Progenitor cell of endocrine pancreas (in vitro differentiated cells): ENCODE measurements at regions not wholly inside any gene's neighbourhood (a gene's known extent, or its start where the extent isn't known, plus 50 kb on each side); places are given as distances from the start of the nearest gene placed in this dataset.

Experiments
- DNase-seq: peaks from one replicate; pipeline ENCODE4 v3.0.0; 2021; ENCODE audit warnings: low spot score; ENCODE audit not compliant: unreplicated experiment
- H3K27ac Mint-ChIP-seq: 2 replicates; pipeline ENCODE4 v1.8.0; 2021; ENCODE audit warnings: mild to moderate bottlenecking, moderate library complexity, mixed read lengths
- H3K27me3 Mint-ChIP-seq: 2 replicates; pipeline ENCODE4 v1.8.0; 2021; ENCODE audit warnings: mixed read lengths
- H3K36me3 Mint-ChIP-seq: 2 replicates; pipeline ENCODE4 v1.8.0; 2022; ENCODE audit warnings: mixed read lengths; ENCODE audit not compliant: insufficient read depth
- H3K4me1 Mint-ChIP-seq: 2 replicates; pipeline ENCODE4 v1.8.0; 2021; ENCODE audit warnings: low read depth, mixed read lengths
- H3K4me3 Mint-ChIP-seq: 2 replicates; pipeline ENCODE4 v1.8.0; 2021; ENCODE audit warnings: low read depth, mild to moderate bottlenecking, moderate library complexity, mixed read lengths
- H3K9me3 Mint-ChIP-seq: 2 replicates; pipeline ENCODE4 v1.8.0; 2021; ENCODE audit warnings: low read depth, mixed read lengths
- TF ChIP-seq, protein P1 (sequence below): fragments of 200-600 bp; sonication (generic); IDR thresholded peaks from one replicate; pipeline ENCODE4 v1.5.0; 2021; ENCODE audit warnings: antibody characterized with exemption, mild to moderate bottlenecking; ENCODE audit not compliant: unreplicated experiment

DNA sequence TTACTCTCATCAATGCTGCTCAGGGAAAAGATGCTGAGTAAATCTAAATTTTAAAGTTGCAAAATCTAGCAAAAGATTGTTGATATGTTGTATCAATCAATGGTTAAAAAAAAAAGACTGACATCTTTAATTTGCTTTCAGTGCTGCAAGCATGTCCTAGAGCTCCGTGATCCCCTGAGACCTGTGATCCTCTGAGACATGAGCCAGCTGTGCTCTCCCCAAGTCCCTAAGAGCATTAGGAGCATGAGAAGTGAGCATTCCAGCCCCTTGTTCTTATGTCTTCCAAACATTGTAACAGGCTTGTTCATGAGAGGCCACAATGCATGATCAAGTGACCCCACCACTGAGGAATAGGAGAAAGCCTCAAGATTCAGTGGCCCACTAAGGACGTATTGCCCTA lies 116.6 kb downstream of the DAD1 start:
- Mint-ChIP-seq H3K4me3 (no peak overlapping the region), H3K27ac (no peak overlapping the region), H3K36me3 (no peaks in the 10 kb centered on the region), H3K27me3 (peaks cover 9% of the 10 kb centered on the region), H3K9me3 (no peaks in the 10 kb centered on the region), H3K4me1 (peaks cover 2% of the 10 kb centered on the region)
- DNase-seq, result no peak
- TF ChIP-seq, protein P1, sequence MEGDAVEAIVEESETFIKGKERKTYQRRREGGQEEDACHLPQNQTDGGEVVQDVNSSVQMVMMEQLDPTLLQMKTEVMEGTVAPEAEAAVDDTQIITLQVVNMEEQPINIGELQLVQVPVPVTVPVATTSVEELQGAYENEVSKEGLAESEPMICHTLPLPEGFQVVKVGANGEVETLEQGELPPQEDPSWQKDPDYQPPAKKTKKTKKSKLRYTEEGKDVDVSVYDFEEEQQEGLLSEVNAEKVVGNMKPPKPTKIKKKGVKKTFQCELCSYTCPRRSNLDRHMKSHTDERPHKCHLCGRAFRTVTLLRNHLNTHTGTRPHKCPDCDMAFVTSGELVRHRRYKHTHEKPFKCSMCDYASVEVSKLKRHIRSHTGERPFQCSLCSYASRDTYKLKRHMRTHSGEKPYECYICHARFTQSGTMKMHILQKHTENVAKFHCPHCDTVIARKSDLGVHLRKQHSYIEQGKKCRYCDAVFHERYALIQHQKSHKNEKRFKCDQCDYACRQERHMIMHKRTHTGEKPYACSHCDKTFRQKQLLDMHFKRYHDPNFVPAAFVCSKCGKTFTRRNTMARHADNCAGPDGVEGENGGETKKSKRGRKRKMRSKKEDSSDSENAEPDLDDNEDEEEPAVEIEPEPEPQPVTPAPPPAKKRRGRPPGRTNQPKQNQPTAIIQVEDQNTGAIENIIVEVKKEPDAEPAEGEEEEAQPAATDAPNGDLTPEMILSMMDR, result no peak

DNA sequence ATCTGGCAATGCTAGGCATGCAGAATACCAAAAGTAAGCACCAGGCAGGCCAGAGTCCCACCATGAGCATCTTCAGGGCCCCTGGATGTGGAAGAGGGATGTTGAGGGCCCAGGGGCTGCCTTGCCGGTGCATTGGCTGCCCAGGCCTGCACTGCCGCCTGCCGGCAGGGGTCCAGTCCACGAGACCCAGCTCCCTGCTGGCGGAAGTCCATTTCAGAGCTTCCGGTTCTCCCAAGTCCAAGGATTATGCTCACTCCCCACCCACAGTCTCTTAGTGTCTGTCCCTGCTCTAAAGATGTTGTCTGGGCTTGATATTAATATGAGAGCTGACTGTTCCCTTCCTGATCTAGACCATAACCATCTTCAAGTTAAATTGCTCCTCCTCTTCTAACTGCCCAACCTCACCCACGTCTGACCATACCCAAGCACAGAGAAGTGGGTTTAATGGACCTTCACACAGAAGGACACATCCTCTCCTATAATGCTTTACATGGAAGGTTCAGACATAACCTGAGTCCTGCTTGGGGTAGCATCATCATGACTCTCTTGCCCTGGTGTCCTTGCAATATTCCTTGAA lies 117.4 kb downstream of the DAD1 start:
- peaks cover 5% of the 10 kb centered on the region for H3K27me3 Mint-ChIP-seq
- DNase-seq, result no peak
- peaks cover 2% of the 10 kb centered on the region for H3K4me1 Mint-ChIP-seq
- H3K27ac Mint-ChIP-seq, result no peak overlapping the region
- H3K4me3 Mint-ChIP-seq, result no peak overlapping the region
- H3K9me3 Mint-ChIP-seq, result no peaks in the 10 kb centered on the region
- no peaks in the 10 kb centered on the region for H3K36me3 Mint-ChIP-seq
- TF ChIP-seq, protein P1, result peak; percentile 66

DNA sequence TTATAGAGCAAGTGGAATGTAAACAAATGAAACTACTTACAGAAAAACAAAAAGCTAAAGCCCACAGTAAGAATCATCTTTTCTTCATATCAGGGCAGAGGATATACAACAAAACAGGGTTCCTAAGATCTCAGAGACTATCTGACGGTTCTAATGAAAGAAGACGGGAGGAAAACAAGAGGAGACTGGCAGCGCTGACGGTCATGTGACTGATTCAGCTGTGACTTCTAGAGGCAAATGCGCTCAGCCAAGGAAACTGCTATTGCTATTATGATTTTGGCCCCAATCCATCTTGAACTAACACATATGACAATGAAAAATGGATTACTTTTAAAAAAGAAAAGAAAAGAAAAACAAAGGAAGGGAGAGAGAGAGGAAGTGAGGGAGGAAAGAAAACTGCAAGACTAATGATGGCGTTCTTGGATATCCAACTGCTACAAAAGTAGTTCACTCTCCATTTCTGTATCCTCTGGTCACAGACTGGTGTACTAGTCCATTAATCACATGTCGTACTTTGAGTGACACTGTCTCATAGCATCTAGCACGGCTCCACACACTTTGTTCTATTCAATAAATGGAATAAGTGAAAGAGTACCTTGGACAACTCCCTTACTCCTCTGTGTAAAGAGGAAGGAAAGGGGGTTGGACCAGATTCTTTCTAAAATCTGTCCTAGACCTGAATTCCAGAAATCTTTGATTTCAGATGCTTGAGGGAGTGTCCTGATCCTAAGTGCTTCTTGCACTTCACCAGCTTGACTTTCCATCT lies 119.3 kb downstream of the DAD1 start:
- Mint-ChIP-seq H3K4me1 (peaks cover 2% of the 10 kb centered on the region), H3K27me3 (no peaks in the 10 kb centered on the region), H3K4me3 (no peak overlapping the region), H3K27ac (no peak overlapping the region), H3K9me3 (no peaks in the 10 kb centered on the region), H3K36me3 (no peaks in the 10 kb centered on the region)
- DNase-seq, result no peak
- TF ChIP-seq, protein P1, result no peak

DNA sequence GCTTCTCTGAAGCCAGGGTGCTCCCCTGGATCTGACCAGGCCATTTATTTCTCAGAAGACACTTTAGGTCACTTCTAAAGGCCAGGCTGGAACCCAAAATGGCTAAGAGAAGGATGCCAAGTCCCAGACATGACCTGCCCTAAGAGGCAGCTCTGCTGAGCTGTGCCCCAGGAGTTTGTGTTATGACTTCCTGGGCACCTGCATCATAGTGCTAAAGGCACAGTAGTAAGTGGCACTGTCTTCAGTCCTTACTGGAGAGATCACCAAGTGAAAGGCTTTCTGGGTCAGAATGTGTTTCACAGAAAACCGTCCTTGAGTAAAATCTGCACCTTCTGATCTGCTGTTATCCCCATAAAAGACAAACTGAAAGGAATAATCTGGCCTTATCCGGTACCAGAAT lies 120.2 kb downstream of the DAD1 start:
- Mint-ChIP-seq H3K4me3 (no peak overlapping the region), H3K36me3 (no peaks in the 10 kb centered on the region), H3K27me3 (no peaks in the 10 kb centered on the region), H3K4me1 (peaks cover under 1% of the 10 kb centered on the region), H3K27ac (no peak overlapping the region), H3K9me3 (no peaks in the 10 kb centered on the region)
- DNase-seq, result no peak
- TF ChIP-seq, protein P1, result no peak

DNA sequence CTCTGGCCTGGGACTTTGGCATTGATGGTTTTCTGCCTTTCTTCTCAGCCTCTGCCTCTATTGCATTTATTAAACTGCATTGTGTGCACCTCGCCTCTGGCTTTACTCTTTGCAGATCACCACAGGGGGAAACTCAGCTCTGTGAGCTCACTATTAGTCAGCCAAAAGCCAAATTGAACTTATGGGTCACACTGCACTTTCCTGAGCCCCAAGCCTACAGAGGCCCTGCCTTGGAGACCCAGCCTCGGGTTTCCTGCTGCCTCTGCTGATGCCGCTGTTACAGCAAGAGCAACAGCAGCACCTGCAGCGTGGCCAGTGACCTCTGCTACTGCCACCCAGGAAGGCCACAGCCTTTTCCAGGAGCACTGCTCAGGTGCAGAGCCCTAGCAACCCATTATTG lies 122.5 kb downstream of the DAD1 start:
- Mint-ChIP-seq H3K27me3 (no peaks in the 10 kb centered on the region), H3K4me1 (no peaks in the 10 kb centered on the region), H3K4me3 (no peak overlapping the region), H3K9me3 (no peaks in the 10 kb centered on the region), H3K36me3 (no peaks in the 10 kb centered on the region), H3K27ac (no peak overlapping the region)
- TF ChIP-seq, protein P1, result no peak
- no peak for DNase-seq
